HUES6 (cell line): ENCODE measurements at regions not wholly inside any gene's neighbourhood (a gene's known extent, or its start where the extent isn't known, plus 50 kb on each side); places are given as distances from the start of the nearest gene placed in this dataset.
A peak's percentile ranks its signal among the peaks of the same experiment; 100 is the strongest.

Experiments
- H3K27ac ChIP-seq: 2 replicates; pipeline ENCODE4 v1.7.0; 2013; ENCODE audit warnings: low read depth, mild to moderate bottlenecking, low read length, inconsistent platforms
- H3K27me3 ChIP-seq: 2 replicates; pipeline ENCODE4 v1.6.1; 2013; ENCODE audit warnings: low read length; ENCODE audit not compliant: control insufficient read depth, insufficient read depth
- H3K36me3 ChIP-seq: 2 replicates; pipeline ENCODE4 v1.6.1; 2013; ENCODE audit warnings: low read length; ENCODE audit not compliant: control insufficient read depth, insufficient read depth
- H3K4me1 ChIP-seq: 2 replicates; pipeline ENCODE4 v1.6.1; 2013; ENCODE audit warnings: low read length; ENCODE audit not compliant: control insufficient read depth, insufficient read depth
- H3K4me3 ChIP-seq: 2 replicates; pipeline ENCODE4 v1.5.1; 2013; ENCODE audit warnings: low read depth, low read length
- H3K9ac ChIP-seq: one replicate; pipeline ENCODE4 v1.6.1; 2013; ENCODE audit warnings: mild to moderate bottlenecking, low read length
- H3K9me3 ChIP-seq: 2 replicates; pipeline ENCODE4 v1.6.1; 2013; ENCODE audit warnings: low read depth, low read length; ENCODE audit not compliant: control insufficient read depth, insufficient read depth

- Histone ChIP-seq H3K4me3 (no peak overlapping the region), H3K4me1 (no peaks in the 10 kb centered on the region), H3K9ac (no peak overlapping the region), H3K27me3 (no peaks in the 10 kb centered on the region), H3K9me3 (peaks cover 5% of the 10 kb centered on the region; the same call in 1 of the 2 replicates), H3K27ac (peak overlapping the region; percentile 5; the same call in 1 of the 2 replicates), H3K36me3 (no peaks in the 10 kb centered on the region)
Measured at GRCh38 chr4:133377286-133377685, 228.2 kb downstream of the PCDH10 start.

GRCh38 chr4:133372699-133373098 lies 223.6 kb downstream of the PCDH10 start:
- H3K9me3 ChIP-seq = peaks cover 5% of the 10 kb centered on the region; the same call in 1 of the 2 replicates
- H3K36me3 ChIP-seq = no peaks in the 10 kb centered on the region
- H3K27me3 ChIP-seq = no peaks in the 10 kb centered on the region
- H3K4me3 ChIP-seq = no peak overlapping the region
- H3K9ac ChIP-seq = no peak overlapping the region
- no peaks in the 10 kb centered on the region for H3K4me1 ChIP-seq
- no peak overlapping the region for H3K27ac ChIP-seq

DNA sequence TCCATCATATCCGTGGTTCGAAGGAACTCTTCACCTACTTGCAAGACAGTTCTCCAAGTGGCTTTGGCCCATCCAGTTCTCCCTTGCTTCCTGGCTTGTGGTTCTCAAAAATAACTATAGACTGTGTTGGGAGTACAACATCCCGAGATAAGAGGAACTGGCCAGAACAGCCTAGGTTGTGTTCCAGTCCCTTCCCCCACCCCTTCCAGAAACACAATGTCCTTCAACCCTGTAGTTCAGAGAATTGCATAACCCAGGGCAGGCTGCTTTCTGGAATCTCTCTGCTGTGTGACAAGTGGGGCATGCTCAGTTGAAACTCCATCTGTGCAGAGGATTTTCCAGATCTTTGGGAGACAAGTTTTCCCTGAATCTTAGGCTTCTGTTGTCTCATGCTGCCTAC lies 206.5 kb downstream of the PCDH10 start:
- peaks cover 4% of the 10 kb centered on the region; the same call in 1 of the 2 replicates for H3K9me3 ChIP-seq
- H3K9ac ChIP-seq = no peak overlapping the region
- no peak overlapping the region for H3K4me3 ChIP-seq
- no peaks in the 10 kb centered on the region for H3K4me1 ChIP-seq
- no peaks in the 10 kb centered on the region; the same call in 1 of the 2 replicates for H3K36me3 ChIP-seq
- H3K27ac ChIP-seq = no peak overlapping the region
- H3K27me3 ChIP-seq = no peaks in the 10 kb centered on the region

DNA sequence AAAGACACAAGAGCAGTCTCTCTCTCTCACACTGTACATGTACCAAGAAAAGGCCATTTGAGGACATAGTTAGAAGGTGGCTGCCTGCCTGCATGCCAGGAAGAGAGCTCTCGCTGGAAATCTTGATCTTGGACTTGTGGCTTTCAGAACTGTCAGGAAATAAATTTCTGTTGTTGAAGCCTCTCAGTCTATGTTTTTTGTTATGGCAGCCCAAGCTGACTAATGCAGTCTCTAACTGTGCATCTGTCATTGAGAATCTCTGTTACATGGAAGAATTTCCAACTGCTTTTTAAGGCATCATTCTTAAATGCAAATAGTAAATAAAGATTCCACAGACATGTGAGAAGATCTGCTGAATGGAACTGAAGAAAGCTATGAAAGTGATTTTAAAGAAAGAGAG lies 198.3 kb downstream of the PCDH10 start:
- no peaks in the 10 kb centered on the region for H3K4me1 ChIP-seq
- H3K9me3 ChIP-seq = no peaks in the 10 kb centered on the region
- H3K36me3 ChIP-seq = no peaks in the 10 kb centered on the region
- no peaks in the 10 kb centered on the region for H3K27me3 ChIP-seq
- no peak overlapping the region for H3K4me3 ChIP-seq
- H3K27ac ChIP-seq = no peak overlapping the region
- H3K9ac ChIP-seq = no peak overlapping the region

DNA sequence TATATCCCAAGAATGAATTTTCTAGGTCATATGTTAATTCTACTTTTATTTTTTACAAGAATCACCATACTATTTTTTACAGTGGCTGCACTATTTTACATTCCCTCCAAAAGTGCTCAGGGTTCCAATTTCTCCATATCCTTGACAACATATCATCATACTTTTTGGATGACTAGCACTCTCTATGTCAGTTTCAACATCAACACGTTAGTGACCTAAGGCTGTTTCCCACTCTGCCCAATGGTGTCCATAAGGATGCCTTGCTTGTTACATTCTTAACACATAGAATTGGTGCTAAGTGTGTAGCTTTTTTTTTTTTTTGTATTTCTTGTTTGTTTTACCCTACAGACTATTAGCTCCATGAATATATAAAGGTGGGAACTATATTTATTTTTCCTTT lies 175.4 kb downstream of the PCDH10 start:
- Histone ChIP-seq H3K36me3 (no peaks in the 10 kb centered on the region), H3K4me1 (peaks cover 6% of the 10 kb centered on the region; the same call in 1 of the 2 replicates), H3K9ac (no peak overlapping the region), H3K27me3 (no peaks in the 10 kb centered on the region), H3K4me3 (no peak overlapping the region), H3K27ac (no peak overlapping the region), H3K9me3 (no peaks in the 10 kb centered on the region)

DNA sequence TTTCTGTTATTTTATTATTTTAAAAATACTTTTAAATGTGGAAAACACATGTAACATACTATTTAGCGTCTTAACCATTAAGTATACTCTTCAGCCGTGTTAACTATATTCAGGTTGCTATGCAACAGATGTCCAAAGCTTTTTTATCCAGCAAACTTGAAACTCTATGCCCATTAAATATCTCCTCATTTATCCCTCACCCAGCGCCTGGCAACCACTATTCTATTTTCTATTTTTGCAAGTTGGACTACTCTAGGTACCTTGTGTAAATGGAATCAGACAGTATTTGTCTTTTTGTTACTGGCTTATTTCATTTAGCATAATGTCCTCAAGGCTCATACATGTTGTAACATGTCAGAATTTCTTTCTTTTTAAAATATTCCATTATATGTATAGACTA lies 174.6 kb downstream of the PCDH10 start:
- H3K4me1 ChIP-seq = peaks cover 6% of the 10 kb centered on the region; the same call in 1 of the 2 replicates
- no peak overlapping the region for H3K9ac ChIP-seq
- H3K9me3 ChIP-seq = no peaks in the 10 kb centered on the region
- H3K27ac ChIP-seq = no peak overlapping the region
- no peaks in the 10 kb centered on the region for H3K36me3 ChIP-seq
- no peak overlapping the region for H3K4me3 ChIP-seq
- H3K27me3 ChIP-seq = no peaks in the 10 kb centered on the region

GRCh38 chr4:133320576-133321170 lies 171.6 kb downstream of the PCDH10 start:
- no peaks in the 10 kb centered on the region for H3K36me3 ChIP-seq
- no peaks in the 10 kb centered on the region for H3K4me1 ChIP-seq
- no peaks in the 10 kb centered on the region for H3K9me3 ChIP-seq
- H3K9ac ChIP-seq = no peak overlapping the region
- H3K4me3 ChIP-seq = no peak overlapping the region
- H3K27ac ChIP-seq = no peak overlapping the region
- H3K27me3 ChIP-seq = no peaks in the 10 kb centered on the region

- H3K27ac ChIP-seq = no peak overlapping the region
- no peak overlapping the region for H3K4me3 ChIP-seq
- H3K36me3 ChIP-seq = no peaks in the 10 kb centered on the region
Measured at GRCh38 chr4:133316909-133317308, 167.8 kb downstream of the PCDH10 start.

GRCh38 chr4:133314991-133315390 lies 165.9 kb downstream of the PCDH10 start:
- Histone ChIP-seq H3K27ac (no peak overlapping the region), H3K4me1 (no peaks in the 10 kb centered on the region), H3K9me3 (no peaks in the 10 kb centered on the region), H3K27me3 (no peaks in the 10 kb centered on the region), H3K36me3 (no peaks in the 10 kb centered on the region), H3K9ac (no peak overlapping the region), H3K4me3 (no peak overlapping the region)

More at GRCh38 chr4:133316909-133317308, 167.8 kb downstream of the PCDH10 start:
- Histone ChIP-seq H3K9me3 (no peaks in the 10 kb centered on the region), H3K4me1 (no peaks in the 10 kb centered on the region), H3K9ac (no peak overlapping the region), H3K27me3 (no peaks in the 10 kb centered on the region)

GRCh38 chr4:133287396-133287795 lies 138.3 kb downstream of the PCDH10 start:
- H3K9ac ChIP-seq = no peak overlapping the region
- H3K27ac ChIP-seq = no peak overlapping the region
- no peaks in the 10 kb centered on the region for H3K36me3 ChIP-seq
- H3K27me3 ChIP-seq = no peaks in the 10 kb centered on the region
- H3K9me3 ChIP-seq = no peaks in the 10 kb centered on the region
- no peaks in the 10 kb centered on the region; the same call in 1 of the 2 replicates for H3K4me1 ChIP-seq
- no peak overlapping the region for H3K4me3 ChIP-seq

GRCh38 chr4:133278591-133278990 lies 129.5 kb downstream of the PCDH10 start:
- Histone ChIP-seq H3K4me1 (no peaks in the 10 kb centered on the region), H3K27ac (no peak overlapping the region), H3K9me3 (peaks cover 18% of the 10 kb centered on the region), H3K27me3 (no peaks in the 10 kb centered on the region), H3K9ac (no peak overlapping the region), H3K4me3 (no peak overlapping the region), H3K36me3 (peaks cover 5% of the 10 kb centered on the region; the same call in 1 of the 2 replicates)
